Nephron progenitor cell (in vitro differentiated cells): ENCODE measurements at regions not wholly inside any gene's neighbourhood (a gene's known extent, or its start where the extent isn't known, plus 50 kb on each side); places are given as distances from the start of the nearest gene placed in this dataset.

ENCODE experiments used
- DNase-seq: peaks from one replicate; pipeline ENCODE4 v3.0.0; 2021
- H3K27ac Mint-ChIP-seq: 2 replicates; pipeline ENCODE4 v1.8.0; 2021; ENCODE audit warnings: mild to moderate bottlenecking, moderate library complexity, mixed read lengths
- H3K27me3 Mint-ChIP-seq: 2 replicates; pipeline ENCODE4 v1.8.0; 2021; ENCODE audit warnings: mild to moderate bottlenecking, low read depth, mixed read lengths; ENCODE audit not compliant: poor library complexity
- H3K36me3 Mint-ChIP-seq: 2 replicates; pipeline ENCODE4 v1.8.0; 2021; ENCODE audit warnings: low read depth, mixed read lengths
- H3K4me1 Mint-ChIP-seq: 2 replicates; pipeline ENCODE4 v1.8.0; 2021; ENCODE audit warnings: mixed read lengths
- H3K4me3 Mint-ChIP-seq: 2 replicates; pipeline ENCODE4 v1.8.0; 2021; ENCODE audit warnings: mild to moderate bottlenecking, moderate library complexity, mixed read lengths
- H3K9me3 Mint-ChIP-seq: 2 replicates; pipeline ENCODE4 v1.8.0; 2021; ENCODE audit warnings: mild to moderate bottlenecking, moderate library complexity, mixed read lengths
- TF ChIP-seq, protein P1 (sequence below): fragments of 200-600 bp; sonication (generic); IDR thresholded peaks from 2 replicates; pipeline ENCODE4 v1.5.0; 2021; ENCODE audit warnings: antibody characterized with exemption

DNA sequence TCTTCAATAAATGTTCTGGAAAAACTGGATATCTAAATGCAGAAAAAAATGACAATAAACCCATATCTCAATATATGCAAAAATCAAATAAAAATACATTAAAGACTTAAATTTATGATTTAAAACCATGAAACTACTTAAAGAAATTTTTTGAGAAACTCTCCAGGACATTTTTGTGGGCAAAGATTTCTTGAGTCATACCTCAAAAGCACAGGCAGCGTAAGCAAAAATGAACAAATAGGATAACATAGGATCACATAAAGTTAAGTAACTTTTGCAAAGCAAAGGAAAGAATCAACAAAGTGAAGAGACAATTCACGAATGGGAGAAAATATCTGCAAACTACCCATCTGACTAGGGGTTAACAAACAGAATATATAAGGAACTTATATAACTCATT lies 1545.5 kb downstream of the SUCLG1 start:
- Mint-ChIP-seq H3K4me1 (no peaks in the 10 kb centered on the region), H3K4me3 (no peak overlapping the region), H3K9me3 (no peaks in the 10 kb centered on the region), H3K27ac (no peak overlapping the region), H3K27me3 (peaks cover 5% of the 10 kb centered on the region), H3K36me3 (no peaks in the 10 kb centered on the region)
- TF ChIP-seq, protein P1, sequence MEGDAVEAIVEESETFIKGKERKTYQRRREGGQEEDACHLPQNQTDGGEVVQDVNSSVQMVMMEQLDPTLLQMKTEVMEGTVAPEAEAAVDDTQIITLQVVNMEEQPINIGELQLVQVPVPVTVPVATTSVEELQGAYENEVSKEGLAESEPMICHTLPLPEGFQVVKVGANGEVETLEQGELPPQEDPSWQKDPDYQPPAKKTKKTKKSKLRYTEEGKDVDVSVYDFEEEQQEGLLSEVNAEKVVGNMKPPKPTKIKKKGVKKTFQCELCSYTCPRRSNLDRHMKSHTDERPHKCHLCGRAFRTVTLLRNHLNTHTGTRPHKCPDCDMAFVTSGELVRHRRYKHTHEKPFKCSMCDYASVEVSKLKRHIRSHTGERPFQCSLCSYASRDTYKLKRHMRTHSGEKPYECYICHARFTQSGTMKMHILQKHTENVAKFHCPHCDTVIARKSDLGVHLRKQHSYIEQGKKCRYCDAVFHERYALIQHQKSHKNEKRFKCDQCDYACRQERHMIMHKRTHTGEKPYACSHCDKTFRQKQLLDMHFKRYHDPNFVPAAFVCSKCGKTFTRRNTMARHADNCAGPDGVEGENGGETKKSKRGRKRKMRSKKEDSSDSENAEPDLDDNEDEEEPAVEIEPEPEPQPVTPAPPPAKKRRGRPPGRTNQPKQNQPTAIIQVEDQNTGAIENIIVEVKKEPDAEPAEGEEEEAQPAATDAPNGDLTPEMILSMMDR, result no peak
- DNase-seq, result no peak

DNA sequence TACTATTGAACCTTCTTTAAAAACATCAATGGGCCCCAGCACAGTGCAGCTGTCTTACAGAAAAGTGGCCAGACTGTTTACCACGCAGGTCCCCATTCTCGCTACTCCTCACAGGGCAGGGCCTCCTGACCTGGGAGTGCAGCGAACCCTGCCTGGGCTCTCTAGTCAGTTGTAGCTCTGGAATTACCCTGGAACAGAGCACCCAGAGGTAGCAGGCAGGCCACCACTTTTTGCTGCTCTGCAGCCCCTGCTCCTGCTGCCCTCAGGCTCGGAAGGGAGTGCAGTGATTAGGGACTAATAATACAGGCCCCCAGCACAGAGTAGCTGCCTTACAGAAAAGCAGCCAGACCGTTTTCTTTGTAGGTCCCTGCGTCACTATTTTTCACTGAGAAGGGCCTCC lies 1563.0 kb downstream of the SUCLG1 start:
- Mint-ChIP-seq H3K4me1 (peaks cover 4% of the 10 kb centered on the region), H3K9me3 (no peaks in the 10 kb centered on the region), H3K27ac (no peak overlapping the region), H3K4me3 (no peak overlapping the region), H3K27me3 (no peaks in the 10 kb centered on the region), H3K36me3 (no peaks in the 10 kb centered on the region)
- DNase-seq, result no peak
- TF ChIP-seq, protein P1, result no peak

DNA sequence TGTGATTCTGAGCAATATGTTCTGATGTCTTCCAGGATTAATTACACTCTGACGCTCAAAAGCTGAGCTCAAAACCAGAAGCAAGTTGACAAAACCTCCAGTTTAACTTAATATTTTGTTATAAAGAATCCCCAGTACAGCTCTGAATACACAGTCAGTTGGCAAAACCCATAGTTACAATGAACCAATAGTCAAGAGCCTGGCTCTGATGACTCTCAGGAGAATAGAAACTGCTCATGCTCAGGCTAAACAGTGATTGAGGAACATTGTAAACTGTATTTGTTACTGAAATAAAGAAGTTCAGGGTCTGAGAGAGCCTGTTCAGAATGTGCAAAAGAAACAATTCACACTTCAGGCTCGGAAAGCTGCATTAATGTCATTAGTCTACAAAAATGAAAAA lies 1565.9 kb downstream of the SUCLG1 start:
- H3K4me1 Mint-ChIP-seq, result peaks cover 4% of the 10 kb centered on the region
- no peaks in the 10 kb centered on the region for H3K36me3 Mint-ChIP-seq
- H3K27me3 Mint-ChIP-seq, result no peaks in the 10 kb centered on the region
- no peaks in the 10 kb centered on the region for H3K9me3 Mint-ChIP-seq
- DNase-seq, result no peak
- TF ChIP-seq, protein P1, result no peak
- no peak overlapping the region for H3K27ac Mint-ChIP-seq
- no peak overlapping the region for H3K4me3 Mint-ChIP-seq

DNA sequence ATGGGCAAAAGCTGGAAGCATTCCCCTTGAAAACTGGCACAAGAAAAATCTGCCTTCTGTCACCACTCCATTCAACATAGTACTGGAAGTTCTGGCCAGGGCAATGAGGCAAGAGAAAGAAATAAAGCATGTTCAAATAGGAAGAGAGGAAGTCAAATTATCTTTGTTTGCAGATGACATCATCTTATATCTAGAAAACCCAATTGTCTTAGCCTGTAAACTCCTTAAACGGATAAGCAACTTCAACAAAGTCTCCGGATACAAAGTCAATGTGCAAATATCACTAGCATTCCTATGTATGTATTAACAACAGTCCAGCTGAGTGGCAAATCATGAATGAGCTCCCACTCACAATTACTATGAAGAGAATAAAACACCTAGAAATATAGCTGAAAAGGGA lies 1579.3 kb downstream of the SUCLG1 start:
- Mint-ChIP-seq H3K36me3 (no peaks in the 10 kb centered on the region), H3K9me3 (no peaks in the 10 kb centered on the region), H3K4me1 (no peaks in the 10 kb centered on the region), H3K27me3 (no peaks in the 10 kb centered on the region), H3K4me3 (no peak overlapping the region), H3K27ac (no peak overlapping the region)
- TF ChIP-seq, protein P1, result no peak
- no peak for DNase-seq

DNA sequence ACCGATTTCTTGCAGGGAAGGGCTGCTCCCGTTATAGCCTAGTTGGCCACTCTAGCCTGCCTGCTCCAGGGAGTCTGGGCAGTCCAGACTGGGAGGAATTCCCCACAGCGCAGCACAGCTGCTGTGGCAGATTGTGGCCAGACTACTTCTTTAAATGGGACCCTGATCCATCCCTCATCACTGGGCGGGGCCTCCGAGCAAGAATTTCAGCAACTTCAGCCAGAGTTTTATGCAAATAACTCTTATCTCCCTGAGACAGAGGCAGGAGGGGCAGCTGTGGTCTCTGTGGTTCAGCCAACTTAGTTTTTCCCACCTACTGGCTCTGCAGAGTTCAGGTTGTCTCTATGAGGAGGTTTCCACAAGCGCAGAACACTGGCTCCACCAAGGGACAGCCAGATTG lies 1583.2 kb downstream of the SUCLG1 start:
- Mint-ChIP-seq H3K27me3 (no peaks in the 10 kb centered on the region), H3K36me3 (no peaks in the 10 kb centered on the region), H3K9me3 (no peaks in the 10 kb centered on the region), H3K4me3 (no peak overlapping the region), H3K4me1 (no peaks in the 10 kb centered on the region), H3K27ac (no peak overlapping the region)
- TF ChIP-seq, protein P1, result no peak
- DNase-seq, result no peak

DNA sequence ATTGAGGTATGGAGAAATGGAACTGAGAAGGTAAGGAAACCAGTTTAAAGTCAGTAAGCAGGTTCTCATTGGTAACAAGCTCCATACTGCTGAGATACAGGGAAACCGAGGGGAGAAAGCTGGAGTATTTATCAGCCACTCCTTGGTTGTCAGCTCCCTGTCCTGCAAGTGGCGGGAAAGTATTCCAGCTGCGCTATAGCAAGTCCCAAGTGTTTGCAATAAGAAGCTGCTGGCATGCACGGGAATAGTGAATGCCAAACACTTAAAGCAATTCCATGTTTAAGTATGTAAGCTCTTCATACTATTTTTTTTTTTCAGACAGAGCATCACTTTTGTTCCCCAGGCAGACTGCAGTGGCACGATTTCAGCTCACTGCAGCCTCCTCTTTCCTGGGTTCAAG lies 1601.1 kb downstream of the SUCLG1 start:
- no peak for DNase-seq
- Mint-ChIP-seq H3K36me3 (no peaks in the 10 kb centered on the region), H3K9me3 (no peaks in the 10 kb centered on the region), H3K4me1 (no peaks in the 10 kb centered on the region), H3K27ac (no peak overlapping the region), H3K4me3 (no peak overlapping the region), H3K27me3 (no peaks in the 10 kb centered on the region)
- TF ChIP-seq, protein P1, result no peak
